ENCODE measurements at regions not wholly inside any gene's neighbourhood (a gene's known extent, or its start where the extent isn't known, plus 50 kb on each side); places are given as distances from the start of the nearest gene placed in this dataset.

DNA sequence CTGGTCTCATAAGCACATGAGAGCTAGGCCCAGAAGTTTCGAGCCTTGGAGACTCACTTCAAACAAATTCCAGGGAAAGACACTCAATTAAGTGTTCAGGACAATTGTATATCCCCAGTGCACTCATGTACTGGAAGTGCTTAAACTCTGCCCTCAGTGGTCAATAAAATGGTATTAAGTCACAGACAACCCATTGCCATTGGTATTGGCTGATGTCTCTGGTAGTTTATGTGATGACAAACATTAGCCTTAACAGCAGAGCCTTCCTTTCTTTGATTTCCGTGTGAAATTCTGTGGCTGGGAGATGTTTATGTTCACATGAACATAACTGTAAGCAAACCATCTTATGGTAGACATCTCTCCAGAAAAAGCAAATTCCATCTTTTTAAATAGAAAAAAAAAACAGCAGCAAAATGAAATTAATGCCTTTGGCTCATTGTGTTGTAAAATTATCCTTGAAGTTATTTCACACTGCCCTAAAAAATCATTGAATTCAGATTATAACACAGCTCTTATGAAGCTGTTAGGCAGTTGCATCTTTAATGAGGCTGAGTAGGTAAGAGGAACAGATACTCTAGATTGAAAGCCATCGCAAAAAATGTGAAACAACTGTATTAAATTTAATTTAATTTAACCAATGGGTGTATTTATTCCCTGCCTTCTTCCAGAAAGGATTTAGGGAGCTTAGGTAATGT lies 216.2 kb upstream of the PLEKHG7 start:
- Histone ChIP-seq H3K36me3 (ENCODE audit: insufficient read depth, low read length) (no peaks in the 10 kb centered on the region), H3K4me1 (ENCODE audit: insufficient read depth, low read length) (no peaks in the 10 kb centered on the region), H3K27ac (ENCODE audit: low read depth, low read length) (no peak overlapping the region), H3K79me2 (ENCODE audit: insufficient read depth, low read length) (no peaks in the 10 kb centered on the region), H2AFZ (ENCODE audit: low read length) (no peak overlapping the region), H3K27me3 (ENCODE audit: insufficient read depth, low read length) (no peaks in the 10 kb centered on the region), H3K9me3 (ENCODE audit: low read depth, low read length) (no peaks in the 10 kb centered on the region), H4K20me1 (ENCODE audit: insufficient read depth, low read length) (no peaks in the 10 kb centered on the region), H3K4me2 (ENCODE audit: insufficient read depth, low read length) (no peak overlapping the region), H3K4me3 (ENCODE audit: insufficient read depth, low read length) (no peak overlapping the region)
- TF ChIP-seq CTCF (IDR thresholded peaks at IDR 0.05; ENCODE audit: extremely low read depth, low read depth, low read length): no peak
- DNase-seq (ENCODE audit: insufficient read length, low spot score, missing footprints): no peak

DNA sequence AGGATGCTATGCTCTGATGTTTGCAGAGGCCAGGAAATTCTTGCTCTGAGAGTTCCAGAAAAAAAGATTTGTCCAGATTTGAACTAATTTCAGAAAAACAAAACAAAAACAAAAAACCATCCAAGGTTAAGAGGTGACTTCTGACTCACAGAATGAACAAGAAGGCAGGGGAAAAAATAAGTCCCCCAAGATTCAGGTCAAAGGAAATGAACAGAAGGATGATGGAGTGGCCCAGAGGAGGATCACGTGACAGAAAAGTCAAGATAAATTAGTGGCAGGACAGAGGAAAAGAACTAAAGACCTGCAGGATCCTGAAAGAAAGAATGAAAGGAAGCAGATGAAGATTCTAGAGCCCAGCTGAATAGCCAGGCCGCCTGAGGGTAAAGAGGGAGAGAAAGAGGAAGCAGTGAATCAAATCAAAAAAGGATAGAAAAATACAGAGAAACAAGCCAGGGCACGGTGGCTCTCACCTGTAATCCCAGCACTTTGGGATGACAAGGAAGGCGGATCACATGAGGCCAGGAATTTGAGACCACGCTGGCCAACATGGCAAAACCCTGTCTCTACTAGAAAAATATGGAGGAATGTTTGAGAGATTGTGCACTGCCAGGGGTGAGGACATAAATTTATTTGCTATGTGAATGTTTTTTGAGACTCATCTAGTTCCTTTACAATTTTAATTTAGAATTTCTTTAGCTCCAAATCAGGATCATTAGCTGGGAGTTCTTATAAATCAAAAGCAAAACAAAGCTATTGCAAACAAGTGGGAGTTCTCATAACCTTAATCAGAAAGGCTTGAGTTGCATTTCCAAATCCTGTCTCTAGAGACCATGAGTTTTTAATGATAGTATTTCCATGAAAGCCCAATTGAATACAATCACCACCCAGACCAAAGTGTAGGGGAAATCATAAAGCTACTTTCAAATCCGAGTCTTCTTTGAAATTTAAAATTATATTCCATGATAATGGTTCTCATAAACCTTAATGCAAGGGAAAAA lies 217.1 kb upstream of the PLEKHG7 start:
- no peak overlapping the region for H2AFZ ChIP-seq (ENCODE audit: low read length)
- no peaks in the 10 kb centered on the region for H3K79me2 ChIP-seq (ENCODE audit: insufficient read depth, low read length)
- H3K4me3 ChIP-seq (ENCODE audit: insufficient read depth, low read length): no peak overlapping the region
- no peaks in the 10 kb centered on the region for H3K4me1 ChIP-seq (ENCODE audit: insufficient read depth, low read length)
- H3K27ac ChIP-seq (ENCODE audit: low read depth, low read length): no peak overlapping the region
- no peak for DNase-seq (ENCODE audit: insufficient read length, low spot score, missing footprints)
- no peaks in the 10 kb centered on the region for H3K36me3 ChIP-seq (ENCODE audit: insufficient read depth, low read length)
- no peaks in the 10 kb centered on the region for H3K9me3 ChIP-seq (ENCODE audit: low read depth, low read length)
- no peak for TF ChIP-seq CTCF (IDR thresholded peaks at IDR 0.05; ENCODE audit: extremely low read depth, low read depth, low read length)
- H3K4me2 ChIP-seq (ENCODE audit: insufficient read depth, low read length): no peak overlapping the region
- H3K27me3 ChIP-seq (ENCODE audit: insufficient read depth, low read length): no peaks in the 10 kb centered on the region
- no peaks in the 10 kb centered on the region for H4K20me1 ChIP-seq (ENCODE audit: insufficient read depth, low read length)

GRCh38 chr12:92482599-92482998 lies 220.2 kb upstream of the PLEKHG7 start:
- Histone ChIP-seq H3K36me3 (ENCODE audit: insufficient read depth, low read length) (no peaks in the 10 kb centered on the region), H3K27ac (ENCODE audit: low read depth, low read length) (no peak overlapping the region), H3K4me3 (ENCODE audit: insufficient read depth, low read length) (no peak overlapping the region), H4K20me1 (ENCODE audit: insufficient read depth, low read length) (no peaks in the 10 kb centered on the region), H3K4me1 (ENCODE audit: insufficient read depth, low read length) (no peaks in the 10 kb centered on the region), H2AFZ (ENCODE audit: low read length) (no peak overlapping the region), H3K4me2 (ENCODE audit: insufficient read depth, low read length) (no peak overlapping the region), H3K27me3 (ENCODE audit: insufficient read depth, low read length) (no peaks in the 10 kb centered on the region), H3K9me3 (ENCODE audit: low read depth, low read length) (no peaks in the 10 kb centered on the region), H3K79me2 (ENCODE audit: insufficient read depth, low read length) (no peaks in the 10 kb centered on the region)
- no peak for DNase-seq (ENCODE audit: insufficient read length, low spot score, missing footprints)
- TF ChIP-seq CTCF (IDR thresholded peaks at IDR 0.05; ENCODE audit: extremely low read depth, low read depth, low read length): no peak

- H3K9me3 ChIP-seq (ENCODE audit: low read depth, low read length): no peaks in the 10 kb centered on the region
- H3K27me3 ChIP-seq (ENCODE audit: insufficient read depth, low read length): no peaks in the 10 kb centered on the region
- TF ChIP-seq CTCF (IDR thresholded peaks at IDR 0.05; ENCODE audit: extremely low read depth, low read depth, low read length): no peak
- no peaks in the 10 kb centered on the region for H3K4me1 ChIP-seq (ENCODE audit: insufficient read depth, low read length)
- no peak overlapping the region for H3K27ac ChIP-seq (ENCODE audit: low read depth, low read length)
- no peaks in the 10 kb centered on the region for H4K20me1 ChIP-seq (ENCODE audit: insufficient read depth, low read length)
- no peaks in the 10 kb centered on the region for H3K36me3 ChIP-seq (ENCODE audit: insufficient read depth, low read length)
- H3K4me3 ChIP-seq (ENCODE audit: insufficient read depth, low read length): no peak overlapping the region
- DNase-seq (ENCODE audit: insufficient read length, low spot score, missing footprints): no peak
- H3K4me2 ChIP-seq (ENCODE audit: insufficient read depth, low read length): no peak overlapping the region
- H3K79me2 ChIP-seq (ENCODE audit: insufficient read depth, low read length): no peaks in the 10 kb centered on the region
- H2AFZ ChIP-seq (ENCODE audit: low read length): no peak overlapping the region
These were observed 221.7 kb upstream of the PLEKHG7 start for GRCh38 chr12:92481066-92481465.

Data from osteoblast (primary cell).